ENCODE measurements at regions not wholly inside any gene's neighbourhood (a gene's known extent, or its start where the extent isn't known, plus 50 kb on each side); places are given as distances from the start of the nearest gene placed in this dataset.

- H3K27me3 ChIP-seq (ENCODE audit: control insufficient read depth in 1 of 2, insufficient read depth in 2 of 2, low read length in 2 of 2) = no peaks in the 10 kb centered on the region; a peak in 1 of 5 replicates
- FAIRE-seq = no peak
- no peak overlapping the region for H3K9ac ChIP-seq (ENCODE audit: insufficient read depth, low read depth, low read length)
- no peak overlapping the region for H3K4me2 ChIP-seq (ENCODE audit: low read depth, low read length)
- CTCF ChIA-PET (ENCODE audit: low intra/inter-chr PET ratio, low total read pairs) = no interaction called here
- in situ Hi-C loops (cut with HindIII; ENCODE audit: extremely low pct_ligation_motif_present, low pct_unique_long_range_greater_than_20kb) (no loop called here), intact Hi-C loops (cut with micrococcal nuclease; ENCODE audit: unreplicated experiment) (no loop called here)
- DNase-seq (ENCODE audit: low spot score) = no peak
- no peaks in the 10 kb centered on the region for H3K36me3 ChIP-seq (replicated peaks in 1 of 2; ENCODE audit: control insufficient read depth in 1 of 2, insufficient read depth in 2 of 2, low read length in 2 of 2)
- TF ChIP-seq ZNF224 (CRISPR knock-in tag; IDR thresholded peaks at IDR 0.05) = no peak
- no peak for TF ChIP-seq ZNF354B (CRISPR knock-in tag; IDR thresholded peaks at IDR 0.05)
- TF ChIP-seq ZNF414 (CRISPR knock-in tag; IDR thresholded peaks at IDR 0.05) = no peak
- TF ChIP-seq MAZ (IDR thresholded peaks at IDR 0.05; ENCODE audit: borderline replicate concordance, low read depth, low read length) = no peak
- TF ChIP-seq MAZ (CRISPR knock-in tag; IDR thresholded peaks at IDR 0.05; ENCODE audit: low read depth) = no peak
- no peak for TF ChIP-seq HMGXB4 (CRISPR knock-in tag; IDR thresholded peaks at IDR 0.05; ENCODE audit: borderline replicate concordance in 1 of 2, low read depth in 1 of 2)
- TF ChIP-seq ZSCAN30 (CRISPR knock-in tag; IDR thresholded peaks at IDR 0.05) = no peak
- no peak for ATAC-seq
- H4K20me1 ChIP-seq (ENCODE audit: insufficient read depth, low read length) = no peaks in the 10 kb centered on the region
- POLR2A ChIA-PET = no interaction called here
- no peaks in the 10 kb centered on the region for H3K4me1 ChIP-seq (ENCODE audit: insufficient read depth, low read length)
- H2AFZ ChIP-seq (ENCODE audit: low read length) = no peak overlapping the region
- no peak overlapping the region for H3K4me3 ChIP-seq (replicated peaks in 1 of 3; ENCODE audit: insufficient read depth in 1 of 3, low read depth in 2 of 3, low read length in 3 of 3)
- 38% methylated on average over 3 of the region's 3 CpGs for WGBS (ENCODE audit: low lambda C conversion rate)
- no peak overlapping the region for H3K27ac ChIP-seq (ENCODE audit: extremely low read length, insufficient read depth, low read length)
- BruUV-seq (replicated peaks) = no TSS peak
- H3K79me2 ChIP-seq (ENCODE audit: insufficient read depth, low read length) = no peaks in the 10 kb centered on the region
- H3K9me3 ChIP-seq (ENCODE audit: low read length) = no peaks in the 10 kb centered on the region
Observed at GRCh38 chr4:38582889-38583470, 81.0 kb upstream of the KLF3 start.
